ENCODE measurements at regions not wholly inside any gene's neighbourhood (a gene's known extent, or its start where the extent isn't known, plus 50 kb on each side); places are given as distances from the start of the nearest gene placed in this dataset.

DNA sequence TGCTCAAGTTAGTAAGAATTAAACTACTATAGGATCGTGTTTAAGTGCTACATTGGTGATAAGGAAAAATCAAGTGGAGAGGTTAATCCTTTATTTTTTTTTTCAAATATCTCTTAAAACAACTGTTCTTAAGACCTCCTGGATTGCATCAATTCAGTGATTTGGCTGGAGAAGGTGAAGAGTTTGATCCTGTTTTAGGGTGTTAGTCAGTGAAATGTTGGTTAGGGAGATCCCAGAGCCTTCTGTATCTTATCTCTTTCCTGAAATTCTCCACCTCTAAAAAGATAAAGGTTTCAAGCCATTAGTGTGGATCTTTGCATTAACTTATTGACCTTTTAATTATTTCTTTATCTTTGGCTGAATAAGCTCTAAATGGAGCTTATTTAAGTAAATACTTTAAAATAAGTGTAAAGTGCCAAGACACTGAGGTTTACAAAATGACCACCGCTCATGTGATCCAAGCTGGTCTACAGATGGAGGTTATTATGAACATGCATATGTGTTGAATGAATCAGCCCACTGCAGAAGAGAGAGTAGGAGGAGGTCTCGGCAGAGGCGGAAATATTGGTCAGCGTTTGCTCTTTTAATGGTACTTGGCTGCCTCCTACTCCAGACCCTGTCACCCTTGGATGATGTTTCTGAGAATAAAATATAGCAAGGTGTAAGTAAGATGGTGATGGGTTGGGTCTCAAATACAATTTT, 51.8 kb upstream of the BMPER start:
- Histone ChIP-seq H3K9me2 (replicated peaks; ENCODE audit: insufficient read depth) (no peaks in the 10 kb centered on the region), H3K4me1 (ENCODE audit: insufficient read depth) (no peaks in the 10 kb centered on the region), H3K79me2 (no peaks in the 10 kb centered on the region), H3K36me3 (replicated peaks; ENCODE audit: insufficient read depth, low read depth) (no peaks in the 10 kb centered on the region), H3K4me3 (no peak overlapping the region), H3K9me3 (ENCODE audit: low read depth) (no peaks in the 10 kb centered on the region), H3K27me3 (no peaks in the 10 kb centered on the region), H3K4me2 (no peak overlapping the region), H4K20me1 (ENCODE audit: insufficient read depth, poor library complexity, severe bottlenecking) (no peaks in the 10 kb centered on the region), H2AFZ (no peak overlapping the region), H3K27ac (no peak overlapping the region)
- 38% methylated on average over 5 of the region's 5 CpGs for WGBS (ENCODE audit: low lambda C conversion rate, missing lambda C conversion rate)
- no peak for TF ChIP-seq EZH2phosphoT487 (IDR thresholded peaks at IDR 0.05; ENCODE audit: low read depth, severe bottlenecking, unreplicated experiment)
- no peak for TF ChIP-seq CTCF (IDR thresholded peaks at IDR 0.05; ENCODE audit: poor library complexity)
- no peak for TF ChIP-seq EZH2 (IDR thresholded peaks at IDR 0.05; ENCODE audit: borderline replicate concordance)
- DNase-seq (ENCODE audit: low spot score): no peak

DNA sequence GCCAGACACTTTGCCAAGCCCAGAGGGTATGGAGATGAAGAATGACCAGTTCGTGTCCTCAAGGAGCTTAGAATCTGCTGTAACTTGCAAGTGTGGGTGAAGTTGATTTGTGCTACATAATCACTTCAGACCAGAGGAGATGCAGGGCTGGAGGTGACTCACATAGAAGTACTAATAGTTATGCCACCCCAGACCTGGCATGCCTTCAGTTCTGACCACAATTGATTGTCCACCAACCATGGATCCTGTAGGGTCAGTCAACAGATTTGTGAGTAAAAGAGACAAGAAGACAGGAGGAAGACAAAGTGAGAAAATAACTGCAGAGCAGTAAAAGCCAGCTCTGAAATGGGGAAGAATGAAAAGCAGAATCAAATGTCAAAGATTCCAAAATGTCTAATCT, 51.2 kb upstream of the BMPER start:
- Histone ChIP-seq H4K20me1 (ENCODE audit: insufficient read depth, poor library complexity, severe bottlenecking) (no peaks in the 10 kb centered on the region), H2AFZ (no peak overlapping the region), H3K4me1 (ENCODE audit: insufficient read depth) (no peaks in the 10 kb centered on the region), H3K4me3 (no peak overlapping the region), H3K9me3 (ENCODE audit: low read depth) (no peaks in the 10 kb centered on the region), H3K9me2 (replicated peaks; ENCODE audit: insufficient read depth) (no peaks in the 10 kb centered on the region), H3K79me2 (no peaks in the 10 kb centered on the region), H3K27me3 (no peaks in the 10 kb centered on the region), H3K4me2 (no peak overlapping the region), H3K27ac (no peak overlapping the region), H3K36me3 (replicated peaks; ENCODE audit: insufficient read depth, low read depth) (no peaks in the 10 kb centered on the region)
- 100% methylated on average over 1 of the region's 1 CpG for WGBS (ENCODE audit: low lambda C conversion rate, missing lambda C conversion rate)
- TF ChIP-seq EZH2 (IDR thresholded peaks at IDR 0.05; ENCODE audit: borderline replicate concordance) (no peak), CTCF (IDR thresholded peaks at IDR 0.05; ENCODE audit: poor library complexity) (no peak), EZH2phosphoT487 (IDR thresholded peaks at IDR 0.05; ENCODE audit: low read depth, severe bottlenecking, unreplicated experiment) (no peak)
- DNase-seq (ENCODE audit: low spot score): no peak

DNA sequence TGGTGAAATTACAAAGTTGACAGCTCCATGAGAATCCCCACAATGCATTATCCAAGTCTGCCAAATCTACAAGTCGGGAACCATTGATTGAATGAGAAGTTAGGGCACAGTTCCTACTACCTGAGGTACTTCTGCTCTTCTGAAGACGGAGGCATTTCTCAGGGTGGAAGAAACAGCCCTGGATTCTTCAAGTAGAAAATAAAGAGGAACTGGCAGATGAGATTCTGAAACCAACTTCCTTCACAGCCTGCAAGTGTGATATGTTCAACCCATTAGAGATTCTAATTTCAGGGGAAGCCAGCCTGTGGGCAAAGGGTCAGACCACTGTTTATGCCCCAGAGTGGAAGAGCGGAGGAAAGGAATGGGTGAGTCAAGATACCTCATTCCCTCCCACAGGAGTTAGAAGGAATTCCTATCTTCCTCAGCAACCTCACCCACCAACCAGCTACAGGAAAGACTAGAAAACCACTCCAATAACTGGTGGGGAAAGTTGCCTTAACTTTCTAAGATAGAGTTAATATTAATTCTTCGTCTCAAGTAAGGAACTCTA, 50.5 kb upstream of the BMPER start:
- Histone ChIP-seq H2AFZ (no peak overlapping the region), H3K4me1 (ENCODE audit: insufficient read depth) (no peaks in the 10 kb centered on the region), H3K9me2 (replicated peaks; ENCODE audit: insufficient read depth) (no peaks in the 10 kb centered on the region), H3K4me2 (no peak overlapping the region), H3K79me2 (no peaks in the 10 kb centered on the region), H3K9me3 (ENCODE audit: low read depth) (no peaks in the 10 kb centered on the region), H3K27ac (no peak overlapping the region), H3K36me3 (replicated peaks; ENCODE audit: insufficient read depth, low read depth) (no peaks in the 10 kb centered on the region), H3K4me3 (no peak overlapping the region), H4K20me1 (ENCODE audit: insufficient read depth, poor library complexity, severe bottlenecking) (no peaks in the 10 kb centered on the region), H3K27me3 (no peaks in the 10 kb centered on the region)
- WGBS (ENCODE audit: low lambda C conversion rate, missing lambda C conversion rate): 90% methylated on average over 4 of the region's 4 CpGs
- TF ChIP-seq EZH2phosphoT487 (IDR thresholded peaks at IDR 0.05; ENCODE audit: low read depth, severe bottlenecking, unreplicated experiment): no peak
- no peak for TF ChIP-seq CTCF (IDR thresholded peaks at IDR 0.05; ENCODE audit: poor library complexity)
- TF ChIP-seq EZH2 (IDR thresholded peaks at IDR 0.05; ENCODE audit: borderline replicate concordance): no peak
- no peak for DNase-seq (ENCODE audit: low spot score)
